ENCODE measurements at regions not wholly inside any gene's neighbourhood (a gene's known extent, or its start where the extent isn't known, plus 50 kb on each side); places are given as distances from the start of the nearest gene placed in this dataset.

DNA sequence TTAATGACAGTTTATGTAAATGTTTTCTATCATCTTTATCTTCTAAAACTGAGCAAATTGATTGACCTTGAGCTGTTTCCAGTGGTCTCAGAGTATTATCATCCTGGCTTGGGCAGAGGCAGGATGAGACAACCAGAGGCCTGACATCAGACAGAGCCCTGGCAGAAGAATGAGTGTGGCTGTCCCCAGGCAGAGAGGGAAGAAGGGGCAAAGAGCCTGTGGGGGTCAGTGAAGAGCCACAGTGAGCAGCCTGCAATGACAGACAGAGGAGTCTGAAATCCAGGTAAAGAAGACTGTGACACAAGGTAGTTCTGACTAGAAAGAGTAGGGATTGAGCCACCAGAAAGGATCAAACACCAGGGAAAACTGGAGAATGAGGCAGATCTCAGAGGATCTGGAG lies 182.4 kb upstream of the ARSJ start:
- no peaks in the 10 kb centered on the region for H3K4me1 Mint-ChIP-seq
- no peak for DNase-seq
- no peaks in the 10 kb centered on the region for H3K27me3 Mint-ChIP-seq
- CTCF ChIA-PET = no interaction called here
- H3K27ac Mint-ChIP-seq = no peak overlapping the region
- H3K9me3 Mint-ChIP-seq = no peaks in the 10 kb centered on the region
- no peak overlapping the region for H3K4me3 Mint-ChIP-seq
- POLR2A ChIA-PET = no interaction called here
- H3K36me3 Mint-ChIP-seq (ENCODE audit: low read depth) = no peaks in the 10 kb centered on the region

- ChIA-PET CTCF (no interaction called here), POLR2A (no interaction called here)
- DNase-seq = no peak
- H3K27ac Mint-ChIP-seq = no peak overlapping the region
- H3K9me3 Mint-ChIP-seq = no peaks in the 10 kb centered on the region
- no peaks in the 10 kb centered on the region for H3K4me1 Mint-ChIP-seq
- no peaks in the 10 kb centered on the region for H3K27me3 Mint-ChIP-seq
- no peaks in the 10 kb centered on the region for H3K36me3 Mint-ChIP-seq (ENCODE audit: low read depth)
- H3K4me3 Mint-ChIP-seq = no peak overlapping the region
Measured at GRCh38 chr4:114163051-114163450, 183.6 kb upstream of the ARSJ start.

DNA sequence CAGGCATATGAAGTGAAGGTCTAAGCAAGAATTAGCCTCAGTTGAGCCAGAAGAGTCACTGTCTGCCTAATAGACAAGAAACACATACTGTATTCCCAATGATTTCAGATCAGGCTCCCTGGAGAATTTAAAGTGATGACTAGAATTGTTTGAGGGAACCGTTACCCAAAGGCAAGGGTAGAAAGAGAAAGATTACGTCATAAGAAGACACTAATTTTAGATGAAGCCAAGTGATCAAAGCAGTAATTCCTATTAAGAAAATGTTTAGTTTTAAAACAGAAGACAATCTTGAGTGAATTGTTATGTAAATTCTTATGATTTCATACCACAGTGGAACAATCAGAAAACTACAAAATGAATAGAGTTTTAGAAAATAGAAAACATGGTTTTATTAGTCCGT lies 194.5 kb upstream of the ARSJ start:
- H3K27me3 Mint-ChIP-seq = no peaks in the 10 kb centered on the region
- ChIA-PET POLR2A (no interaction called here), CTCF (no interaction called here)
- H3K36me3 Mint-ChIP-seq (ENCODE audit: low read depth) = no peaks in the 10 kb centered on the region
- no peak overlapping the region for H3K4me3 Mint-ChIP-seq
- peaks cover 6% of the 10 kb centered on the region for H3K9me3 Mint-ChIP-seq
- H3K4me1 Mint-ChIP-seq = no peaks in the 10 kb centered on the region
- H3K27ac Mint-ChIP-seq = no peak overlapping the region
- DNase-seq = no peak

- H3K36me3 Mint-ChIP-seq (ENCODE audit: low read depth) = no peaks in the 10 kb centered on the region
- no peaks in the 10 kb centered on the region for H3K27me3 Mint-ChIP-seq
- no peaks in the 10 kb centered on the region for H3K4me1 Mint-ChIP-seq
- H3K4me3 Mint-ChIP-seq = no peak overlapping the region
- H3K27ac Mint-ChIP-seq = no peak overlapping the region
- POLR2A ChIA-PET = no interaction called here
- no peak for DNase-seq
- peaks cover 4% of the 10 kb centered on the region for H3K9me3 Mint-ChIP-seq
- CTCF ChIA-PET = no interaction called here
Measured at GRCh38 chr4:114177628-114178027, 198.2 kb upstream of the ARSJ start.

GRCh38 chr4:114178392-114178791 lies 198.9 kb upstream of the ARSJ start:
- Mint-ChIP-seq H3K27me3 (no peaks in the 10 kb centered on the region), H3K4me1 (no peaks in the 10 kb centered on the region), H3K27ac (no peak overlapping the region), H3K36me3 (ENCODE audit: low read depth) (no peaks in the 10 kb centered on the region), H3K9me3 (peaks cover 4% of the 10 kb centered on the region), H3K4me3 (no peak overlapping the region)
- DNase-seq = no peak
- CTCF ChIA-PET = no interaction called here
- POLR2A ChIA-PET = no interaction called here

- Mint-ChIP-seq H3K9me3 (peaks cover 4% of the 10 kb centered on the region), H3K4me1 (no peaks in the 10 kb centered on the region), H3K4me3 (no peak overlapping the region), H3K27me3 (no peaks in the 10 kb centered on the region), H3K27ac (no peak overlapping the region), H3K36me3 (ENCODE audit: low read depth) (no peaks in the 10 kb centered on the region)
- ChIA-PET POLR2A (no interaction called here), CTCF (interaction anchor here (0.7 kb wide), 1 partner anchor 786 kb away, joined by 3 read pairs; no protein-coding TSS in a partner anchor)
- peak; percentile 9 for DNase-seq
Measured at GRCh38 chr4:114180481-114180880, 201.0 kb upstream of the ARSJ start.

GRCh38 chr4:114184901-114185300 lies 205.5 kb upstream of the ARSJ start:
- H3K27ac Mint-ChIP-seq = no peak overlapping the region
- no peaks in the 10 kb centered on the region for H3K36me3 Mint-ChIP-seq (ENCODE audit: low read depth)
- ChIA-PET CTCF (no interaction called here), POLR2A (no interaction called here)
- peaks cover 3% of the 10 kb centered on the region for H3K27me3 Mint-ChIP-seq
- H3K4me1 Mint-ChIP-seq = no peaks in the 10 kb centered on the region
- no peak for DNase-seq
- H3K4me3 Mint-ChIP-seq = no peak overlapping the region
- peaks cover 2% of the 10 kb centered on the region for H3K9me3 Mint-ChIP-seq

- DNase-seq = no peak
- ChIA-PET POLR2A (no interaction called here), CTCF (no interaction called here)
- Mint-ChIP-seq H3K27me3 (peaks cover 5% of the 10 kb centered on the region), H3K4me1 (no peaks in the 10 kb centered on the region), H3K27ac (no peak overlapping the region), H3K4me3 (no peak overlapping the region), H3K36me3 (ENCODE audit: low read depth) (no peaks in the 10 kb centered on the region), H3K9me3 (no peaks in the 10 kb centered on the region)
Measured at GRCh38 chr4:114187592-114187991, 208.1 kb upstream of the ARSJ start.

DNA sequence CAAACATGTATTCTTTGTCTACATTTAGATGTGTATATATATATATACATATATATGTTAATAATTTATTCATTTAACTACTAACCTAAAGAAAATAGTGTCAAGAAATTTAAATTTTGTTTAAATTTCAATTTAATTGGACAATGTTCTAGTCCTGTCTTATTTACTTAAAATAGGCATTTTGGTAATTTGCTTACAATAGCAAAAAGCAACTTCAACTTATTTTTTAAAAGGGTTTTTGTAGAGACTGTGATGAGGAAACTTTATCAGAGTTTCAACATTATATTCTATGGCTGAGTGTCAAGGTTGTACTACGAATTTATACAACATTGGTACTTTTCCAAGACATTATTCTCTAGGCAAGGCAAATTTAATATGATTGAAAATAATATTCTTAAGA lies 212.0 kb upstream of the ARSJ start:
- H3K4me1 Mint-ChIP-seq = no peaks in the 10 kb centered on the region
- POLR2A ChIA-PET = no interaction called here
- CTCF ChIA-PET = no interaction called here
- no peak overlapping the region for H3K27ac Mint-ChIP-seq
- H3K9me3 Mint-ChIP-seq = no peaks in the 10 kb centered on the region
- no peaks in the 10 kb centered on the region for H3K36me3 Mint-ChIP-seq (ENCODE audit: low read depth)
- H3K4me3 Mint-ChIP-seq = no peak overlapping the region
- peaks cover 5% of the 10 kb centered on the region for H3K27me3 Mint-ChIP-seq
- DNase-seq = no peak

GRCh38 chr4:114192854-114193253 lies 213.4 kb upstream of the ARSJ start:
- Mint-ChIP-seq H3K4me3 (no peak overlapping the region), H3K27ac (no peak overlapping the region), H3K4me1 (no peaks in the 10 kb centered on the region), H3K36me3 (ENCODE audit: low read depth) (no peaks in the 10 kb centered on the region), H3K9me3 (no peaks in the 10 kb centered on the region), H3K27me3 (peaks cover 5% of the 10 kb centered on the region)
- CTCF ChIA-PET = no interaction called here
- POLR2A ChIA-PET = no interaction called here
- DNase-seq = no peak

GRCh38 chr4:114193624-114194399 lies 214.4 kb upstream of the ARSJ start:
- Mint-ChIP-seq H3K9me3 (no peaks in the 10 kb centered on the region), H3K4me1 (no peaks in the 10 kb centered on the region), H3K27me3 (peaks cover 5% of the 10 kb centered on the region), H3K4me3 (no peak overlapping the region), H3K36me3 (ENCODE audit: low read depth) (no peaks in the 10 kb centered on the region), H3K27ac (no peak overlapping the region)
- CTCF ChIA-PET = no interaction called here
- POLR2A ChIA-PET = no interaction called here
- no peak for DNase-seq

DNA sequence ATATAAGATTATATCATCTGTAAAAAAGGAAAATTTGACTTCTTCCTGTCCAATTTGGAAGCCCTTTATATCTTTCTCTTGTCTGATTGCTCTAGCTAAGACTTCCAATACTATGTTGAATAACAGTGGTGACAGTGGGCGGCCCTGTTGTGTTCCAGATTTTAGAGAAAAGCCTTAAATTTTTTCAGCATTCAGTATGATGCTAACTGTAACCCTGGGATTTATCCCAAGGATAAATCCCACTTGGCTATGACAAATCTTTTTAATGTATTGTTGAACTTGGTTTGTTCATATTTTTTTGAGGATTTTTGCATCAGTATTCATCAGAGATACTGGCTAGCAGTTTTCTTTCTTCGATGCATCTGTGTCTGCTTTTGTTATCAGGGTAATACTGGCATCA lies 217.2 kb upstream of the ARSJ start:
- POLR2A ChIA-PET = no interaction called here

GRCh38 chr4:114200026-114200425 lies 220.6 kb upstream of the ARSJ start:
- CTCF ChIA-PET = no interaction called here
- Mint-ChIP-seq H3K36me3 (ENCODE audit: low read depth) (no peaks in the 10 kb centered on the region), H3K9me3 (no peaks in the 10 kb centered on the region), H3K4me3 (no peak overlapping the region), H3K27ac (no peak overlapping the region), H3K27me3 (no peaks in the 10 kb centered on the region), H3K4me1 (no peaks in the 10 kb centered on the region)
- no peak for DNase-seq
- POLR2A ChIA-PET = no interaction called here

More for the DNA sequence above, 217.2 kb upstream of the ARSJ start:
- no peaks in the 10 kb centered on the region for H3K27me3 Mint-ChIP-seq
- CTCF ChIA-PET = no interaction called here
- DNase-seq = no peak
- H3K36me3 Mint-ChIP-seq (ENCODE audit: low read depth) = no peaks in the 10 kb centered on the region
- H3K27ac Mint-ChIP-seq = no peak overlapping the region
- no peak overlapping the region for H3K4me3 Mint-ChIP-seq
- H3K9me3 Mint-ChIP-seq = no peaks in the 10 kb centered on the region
- no peaks in the 10 kb centered on the region for H3K4me1 Mint-ChIP-seq

GRCh38 chr4:114205261-114205660 lies 225.8 kb upstream of the ARSJ start:
- no peak for DNase-seq
- ChIA-PET POLR2A (no interaction called here), CTCF (no interaction called here)
- Mint-ChIP-seq H3K27me3 (no peaks in the 10 kb centered on the region), H3K9me3 (no peaks in the 10 kb centered on the region), H3K27ac (no peak overlapping the region), H3K4me1 (no peaks in the 10 kb centered on the region), H3K4me3 (no peak overlapping the region), H3K36me3 (ENCODE audit: low read depth) (no peaks in the 10 kb centered on the region)

Measured in activated CD4-positive, alpha-beta T cell treated with anti-CD3 and anti-CD28 coated beads, Interleukin-2, amount 10 ng/mL, durations not matched to agents 7 days and 5 days (primary cell).